ENCODE measurements at regions not wholly inside any gene's neighbourhood (a gene's known extent, or its start where the extent isn't known, plus 50 kb on each side); places are given as distances from the start of the nearest gene placed in this dataset.

DNA sequence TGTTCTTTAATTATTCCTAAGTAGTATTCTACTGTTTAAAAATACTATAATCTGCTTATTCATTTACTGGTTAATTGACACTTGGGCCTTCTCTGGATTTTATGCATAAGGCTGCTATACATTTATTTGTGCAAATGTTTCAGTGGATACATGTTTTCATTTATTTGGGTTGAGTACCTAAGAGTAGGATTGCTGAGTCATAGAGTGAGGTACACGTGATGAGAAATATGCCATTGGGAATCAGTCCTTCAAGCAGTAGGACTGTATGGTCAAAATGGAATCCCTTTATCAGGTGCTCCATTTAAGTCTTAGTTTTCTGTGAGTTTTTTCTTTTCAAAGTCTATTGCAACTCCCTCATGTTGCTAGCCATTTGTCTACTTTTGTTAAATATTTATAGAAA is 275.2 kb upstream of the SORL1-AS1 start:
- TF ChIP-seq TAF1 (IDR thresholded peaks at IDR 0.05; ENCODE audit: low read depth) (no peak), ZBTB7A (IDR thresholded peaks at IDR 0.05; ENCODE audit: low read depth) (no peak), MAX (IDR thresholded peaks at IDR 0.05) (no peak), EGR1 (IDR thresholded peaks at IDR 0.05) (no peak), TEAD4 (IDR thresholded peaks at IDR 0.05) (no peak), CEBPB (IDR thresholded peaks at IDR 0.05) (no peak), NFIC (IDR thresholded peaks at IDR 0.05) (no peak), RAD21 (IDR thresholded peaks at IDR 0.05; ENCODE audit: low read depth) (no peak), CREB1 (IDR thresholded peaks at IDR 0.05; ENCODE audit: low read depth) (no peak)
- TF ChIP-seq, protein P1, sequence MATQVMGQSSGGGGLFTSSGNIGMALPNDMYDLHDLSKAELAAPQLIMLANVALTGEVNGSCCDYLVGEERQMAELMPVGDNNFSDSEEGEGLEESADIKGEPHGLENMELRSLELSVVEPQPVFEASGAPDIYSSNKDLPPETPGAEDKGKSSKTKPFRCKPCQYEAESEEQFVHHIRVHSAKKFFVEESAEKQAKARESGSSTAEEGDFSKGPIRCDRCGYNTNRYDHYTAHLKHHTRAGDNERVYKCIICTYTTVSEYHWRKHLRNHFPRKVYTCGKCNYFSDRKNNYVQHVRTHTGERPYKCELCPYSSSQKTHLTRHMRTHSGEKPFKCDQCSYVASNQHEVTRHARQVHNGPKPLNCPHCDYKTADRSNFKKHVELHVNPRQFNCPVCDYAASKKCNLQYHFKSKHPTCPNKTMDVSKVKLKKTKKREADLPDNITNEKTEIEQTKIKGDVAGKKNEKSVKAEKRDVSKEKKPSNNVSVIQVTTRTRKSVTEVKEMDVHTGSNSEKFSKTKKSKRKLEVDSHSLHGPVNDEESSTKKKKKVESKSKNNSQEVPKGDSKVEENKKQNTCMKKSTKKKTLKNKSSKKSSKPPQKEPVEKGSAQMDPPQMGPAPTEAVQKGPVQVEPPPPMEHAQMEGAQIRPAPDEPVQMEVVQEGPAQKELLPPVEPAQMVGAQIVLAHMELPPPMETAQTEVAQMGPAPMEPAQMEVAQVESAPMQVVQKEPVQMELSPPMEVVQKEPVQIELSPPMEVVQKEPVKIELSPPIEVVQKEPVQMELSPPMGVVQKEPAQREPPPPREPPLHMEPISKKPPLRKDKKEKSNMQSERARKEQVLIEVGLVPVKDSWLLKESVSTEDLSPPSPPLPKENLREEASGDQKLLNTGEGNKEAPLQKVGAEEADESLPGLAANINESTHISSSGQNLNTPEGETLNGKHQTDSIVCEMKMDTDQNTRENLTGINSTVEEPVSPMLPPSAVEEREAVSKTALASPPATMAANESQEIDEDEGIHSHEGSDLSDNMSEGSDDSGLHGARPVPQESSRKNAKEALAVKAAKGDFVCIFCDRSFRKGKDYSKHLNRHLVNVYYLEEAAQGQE (IDR thresholded peaks at IDR 0.05; ENCODE audit: low read depth), result no peak

- TF ChIP-seq NFIC (IDR thresholded peaks at IDR 0.05) (no peak), RAD21 (IDR thresholded peaks at IDR 0.05; ENCODE audit: low read depth) (no peak), TCF12 (IDR thresholded peaks at IDR 0.05; ENCODE audit: low read depth) (no peak), YY1 (IDR thresholded peaks at IDR 0.05; ENCODE audit: low read depth) (no peak), ZBTB7A (IDR thresholded peaks at IDR 0.05; ENCODE audit: low read depth) (no peak)
- TF ChIP-seq, protein P1 (IDR thresholded peaks at IDR 0.05; ENCODE audit: low read depth), result no peak
Measured at GRCh38 chr11:121723246-121723741, 270.5 kb upstream of the SORL1-AS1 start.

DNA sequence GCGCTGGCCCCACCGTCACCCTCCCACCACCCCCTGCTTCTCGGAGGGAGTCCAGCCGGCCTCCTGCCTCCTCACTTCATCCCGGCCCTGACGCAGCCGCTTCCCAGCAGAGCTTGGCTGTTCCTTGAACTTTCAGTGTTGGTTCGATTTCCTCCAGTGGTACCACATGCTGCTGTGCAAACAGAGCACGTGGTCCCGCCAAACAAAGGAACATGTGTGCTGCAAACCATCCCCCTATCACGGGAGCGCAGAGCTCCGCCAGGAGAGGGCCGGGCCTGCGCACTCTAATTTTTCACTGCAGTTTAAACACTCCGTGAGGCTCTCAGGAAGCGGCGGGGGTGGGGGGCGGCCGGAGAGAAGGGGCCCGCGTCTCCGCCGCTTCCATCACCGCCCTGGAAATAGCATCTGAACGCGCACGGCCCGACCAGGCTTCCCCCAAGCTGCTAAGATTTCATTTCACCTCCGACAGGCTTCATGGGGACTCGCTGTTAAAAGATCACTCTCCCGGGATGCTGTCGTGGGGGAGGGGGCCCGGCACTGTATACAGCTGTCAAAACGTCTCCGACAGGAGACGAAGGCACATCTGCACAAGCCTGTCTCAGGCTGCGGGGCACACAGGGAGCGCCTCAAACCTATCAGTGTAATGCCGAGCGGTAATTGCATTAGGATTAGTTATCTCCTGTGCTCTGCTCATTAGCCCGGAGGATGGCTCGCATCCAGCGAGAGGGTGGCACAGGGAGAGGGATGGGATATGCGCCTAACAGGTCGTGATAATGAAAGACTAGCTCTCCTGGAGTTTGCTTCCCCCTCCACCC is 269.9 kb upstream of the SORL1-AS1 start:
- TF ChIP-seq EP300 (IDR thresholded peaks at IDR 0.05; ENCODE audit: borderline replicate concordance) (no peak), TCF12 (IDR thresholded peaks at IDR 0.05; ENCODE audit: low read depth) (no peak), TEAD4 (IDR thresholded peaks at IDR 0.05) (no peak), USF1 (IDR thresholded peaks at IDR 0.05) (no peak), ZBTB7A (IDR thresholded peaks at IDR 0.05; ENCODE audit: low read depth) (no peak), YY1 (IDR thresholded peaks at IDR 0.05; ENCODE audit: low read depth) (no peak), CEBPB (IDR thresholded peaks at IDR 0.05) (no peak), RAD21 (IDR thresholded peaks at IDR 0.05; ENCODE audit: low read depth) (no peak), TAF1 (IDR thresholded peaks at IDR 0.05; ENCODE audit: low read depth) (no peak), EGR1 (IDR thresholded peaks at IDR 0.05) (no peak), FOXM1 (IDR thresholded peaks at IDR 0.05; ENCODE audit: borderline replicate concordance, low read depth) (no peak), CREB1 (IDR thresholded peaks at IDR 0.05; ENCODE audit: low read depth) (no peak), MAX (IDR thresholded peaks at IDR 0.05) (no peak), NFIC (IDR thresholded peaks at IDR 0.05) (no peak)
- TF ChIP-seq, protein P1 (IDR thresholded peaks at IDR 0.05; ENCODE audit: low read depth), result no peak

DNA sequence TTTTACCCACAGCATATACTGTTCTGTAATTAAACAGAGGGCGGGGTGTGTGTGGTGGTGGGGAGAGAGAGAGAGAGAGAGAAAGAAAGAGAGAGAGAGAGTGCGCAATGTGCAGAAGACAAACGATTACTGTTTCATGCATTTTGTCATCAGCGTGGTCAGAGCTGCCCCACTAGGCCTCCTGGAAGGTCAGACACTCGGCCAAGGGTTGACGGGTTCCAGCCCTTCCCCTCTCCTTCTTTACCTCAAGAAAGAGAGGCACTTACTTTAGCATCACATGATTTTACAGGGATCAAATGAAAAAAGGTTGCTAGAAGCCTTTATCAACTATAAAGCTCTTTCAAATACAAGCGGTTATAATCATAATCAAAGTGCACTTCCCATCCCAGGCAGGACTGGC is 269.2 kb upstream of the SORL1-AS1 start:
- no peak for TF ChIP-seq MAX (IDR thresholded peaks at IDR 0.05)
- TF ChIP-seq YY1 (IDR thresholded peaks at IDR 0.05; ENCODE audit: low read depth), result no peak
- TF ChIP-seq USF1 (IDR thresholded peaks at IDR 0.05), result no peak
- no peak for TF ChIP-seq TCF12 (IDR thresholded peaks at IDR 0.05; ENCODE audit: low read depth)
- no peak for TF ChIP-seq RAD21 (IDR thresholded peaks at IDR 0.05; ENCODE audit: low read depth)
- no peak for TF ChIP-seq NFIC (IDR thresholded peaks at IDR 0.05)
- no peak for TF ChIP-seq TAF1 (IDR thresholded peaks at IDR 0.05; ENCODE audit: low read depth)
- TF ChIP-seq EGR1 (IDR thresholded peaks at IDR 0.05), result no peak
- TF ChIP-seq ZBTB7A (IDR thresholded peaks at IDR 0.05; ENCODE audit: low read depth), result no peak
- TF ChIP-seq CREB1 (IDR thresholded peaks at IDR 0.05; ENCODE audit: low read depth), result no peak
- TF ChIP-seq FOXM1 (IDR thresholded peaks at IDR 0.05; ENCODE audit: borderline replicate concordance, low read depth), result no peak
- no peak for TF ChIP-seq TEAD4 (IDR thresholded peaks at IDR 0.05)
- no peak for TF ChIP-seq CEBPB (IDR thresholded peaks at IDR 0.05)
- no peak for TF ChIP-seq EP300 (IDR thresholded peaks at IDR 0.05; ENCODE audit: borderline replicate concordance)
- TF ChIP-seq, protein P1 (IDR thresholded peaks at IDR 0.05; ENCODE audit: low read depth), result no peak
